GM12892 (cell line): ENCODE measurements at regions not wholly inside any gene's neighbourhood (a gene's known extent, or its start where the extent isn't known, plus 50 kb on each side); places are given as distances from the start of the nearest gene placed in this dataset.
"Not testable (repeated sequence)": the region's sequence is repeated elsewhere in the genome, so short reads cannot be mapped to it uniquely, and the experiment has no call there.

Source experiments
- DNase-seq: peaks from one replicate; pipeline ENCODE4 v3.0.0; 2011; ENCODE audit not compliant: insufficient read length
- FAIRE-seq: peaks from 2 replicates; lab custom pipeline; 2011; peaks lifted over from hg19 to GRCh38; lab: Jason Lieb, UNC
- POLR2A ChIP-seq: IDR thresholded peaks from 2 replicates; pipeline ENCODE4 v1.6.1; 2011; ENCODE audit warnings: low read depth, low read length, control low read depth
- POLR2AphosphoS5 ChIP-seq: IDR thresholded peaks from 2 replicates; pipeline ENCODE4 v1.6.1; 2011; ENCODE audit warnings: low read depth, low read length, control low read depth
- TAF1 ChIP-seq: IDR thresholded peaks from 2 replicates; pipeline ENCODE4 v1.6.1; 2011; ENCODE audit warnings: low read depth, mild to moderate bottlenecking, control low read depth, low read length, borderline replicate concordance

DNA sequence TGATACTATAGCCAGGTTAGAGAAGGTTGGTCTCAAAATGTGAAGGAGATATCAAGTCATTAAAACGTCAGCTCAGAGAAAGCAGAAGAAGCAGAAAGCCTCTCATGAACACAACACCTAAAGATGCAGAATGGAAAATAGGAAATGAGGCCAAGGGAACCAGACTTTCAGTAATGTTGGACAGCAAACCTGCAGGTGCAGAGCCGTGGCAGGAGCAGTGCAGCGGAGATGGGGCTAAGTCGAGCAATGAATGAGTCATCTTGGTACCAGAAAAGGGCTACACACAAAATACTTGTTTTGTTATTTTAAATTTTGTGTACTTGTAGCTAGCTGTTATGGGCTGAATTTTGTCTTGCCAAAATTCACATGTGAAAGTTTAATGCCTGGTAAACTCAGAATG is 479.6 kb upstream of the POM121L12 start:
- DNase-seq (no peak), FAIRE-seq (no peak)
- no peak for TF ChIP-seq POLR2A
- TF ChIP-seq TAF1, result no peak
- TF ChIP-seq POLR2AphosphoS5, result no peak

DNA sequence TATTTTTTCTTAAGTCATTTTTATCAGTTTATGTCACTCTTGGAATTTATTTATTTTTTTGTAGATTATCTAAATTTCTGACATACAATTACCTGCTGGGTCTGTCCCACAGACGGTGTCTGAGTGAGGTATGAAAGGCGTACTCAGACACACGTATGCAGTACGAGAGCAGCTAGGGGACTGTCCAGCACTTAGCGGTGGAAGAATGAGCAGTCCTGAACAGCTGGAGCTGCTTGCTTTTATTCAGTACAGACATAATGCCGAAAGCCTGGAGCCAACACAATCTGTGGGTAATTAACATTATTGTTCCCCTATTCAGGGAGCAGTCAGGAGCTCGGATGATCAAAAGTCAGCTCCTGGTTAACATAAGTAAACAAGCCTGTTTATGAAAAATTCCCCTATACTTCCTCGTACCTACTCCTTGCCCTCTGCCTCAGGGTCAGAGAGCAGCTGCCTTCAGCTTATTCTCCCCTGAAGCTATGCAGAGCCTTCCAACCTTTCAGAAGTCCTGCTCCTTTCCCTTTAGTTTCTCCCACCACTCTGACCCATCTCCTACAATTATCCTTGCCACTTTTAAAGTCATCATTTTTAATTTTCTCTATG is 488.0 kb upstream of the POM121L12 start:
- DNase-seq, result no peak
- no peak for TF ChIP-seq TAF1
- no peak for TF ChIP-seq POLR2A
- FAIRE-seq, result no peak

DNA sequence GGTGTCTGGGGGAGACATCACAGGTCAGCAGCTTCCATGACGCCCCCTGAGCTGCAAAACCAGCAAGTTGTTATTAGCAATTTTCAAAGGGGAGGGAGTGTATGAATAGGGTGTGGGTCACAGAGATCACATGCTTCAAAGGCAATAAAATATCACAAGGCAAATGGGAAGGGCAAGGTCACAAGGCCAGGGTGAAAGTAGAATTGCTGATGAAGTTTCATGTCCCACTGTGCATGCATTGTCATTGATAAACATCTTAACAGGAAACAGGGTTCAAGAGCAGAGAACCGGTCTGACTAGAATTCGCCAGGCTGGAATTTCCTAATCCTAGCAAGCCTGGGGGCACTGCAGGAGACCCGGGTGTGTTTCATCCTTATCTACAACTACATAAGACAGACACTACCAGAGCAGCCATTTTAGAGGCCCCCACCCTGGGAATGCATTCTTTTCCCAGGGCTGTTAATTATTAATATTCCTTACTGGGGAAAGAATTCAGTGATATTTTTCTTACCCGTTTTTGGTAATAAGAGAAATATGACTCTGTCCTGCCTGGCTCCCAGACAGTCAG is 494.2 kb upstream of the POM121L12 start:
- DNase-seq, FAIRE-seq: not testable (repeated sequence)

DNA sequence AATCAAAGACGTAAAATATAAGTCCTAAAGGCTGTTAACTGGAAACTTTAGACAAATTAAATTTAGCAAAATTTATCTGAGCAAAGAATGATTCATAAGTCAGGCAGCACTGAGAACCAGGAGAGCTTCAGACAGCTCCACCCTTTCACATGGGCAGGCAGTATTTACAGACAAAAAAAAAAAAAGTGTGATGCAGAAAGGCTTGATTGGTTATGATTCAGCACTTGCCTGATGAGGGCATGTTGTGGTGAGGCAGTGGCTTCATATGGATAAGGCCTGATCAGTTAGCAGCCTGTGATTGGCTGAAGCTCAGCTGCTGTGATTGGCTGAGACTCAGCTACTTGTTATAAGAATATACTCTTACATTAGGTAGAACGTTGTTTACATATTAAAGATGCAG is 495.4 kb upstream of the POM121L12 start:
- TF ChIP-seq TAF1 (no peak), POLR2A (no peak), POLR2AphosphoS5 (no peak)
- FAIRE-seq, result no peak
- no peak for DNase-seq

DNA sequence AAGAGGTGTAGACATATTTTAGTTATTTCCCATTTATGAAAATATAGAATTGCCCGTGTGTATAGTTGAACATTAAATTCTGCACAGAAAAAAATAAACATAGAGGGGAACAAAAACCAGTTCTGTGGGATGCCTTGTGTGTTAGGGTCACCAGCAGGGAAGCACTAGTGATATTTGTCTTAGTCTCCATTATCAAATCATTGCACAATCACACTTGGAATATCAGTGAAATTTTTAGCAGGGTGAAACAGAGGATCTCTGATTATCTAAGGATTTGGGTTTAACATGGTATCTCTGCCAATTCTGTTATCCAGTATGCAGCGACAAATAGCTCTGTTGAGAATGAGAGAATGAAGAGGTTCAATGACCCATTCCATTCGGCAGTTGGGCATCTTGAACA is 496.0 kb upstream of the POM121L12 start:
- DNase-seq (no peak), FAIRE-seq (no peak)
- TF ChIP-seq POLR2AphosphoS5 (no peak), TAF1 (no peak), POLR2A (no peak)

DNA sequence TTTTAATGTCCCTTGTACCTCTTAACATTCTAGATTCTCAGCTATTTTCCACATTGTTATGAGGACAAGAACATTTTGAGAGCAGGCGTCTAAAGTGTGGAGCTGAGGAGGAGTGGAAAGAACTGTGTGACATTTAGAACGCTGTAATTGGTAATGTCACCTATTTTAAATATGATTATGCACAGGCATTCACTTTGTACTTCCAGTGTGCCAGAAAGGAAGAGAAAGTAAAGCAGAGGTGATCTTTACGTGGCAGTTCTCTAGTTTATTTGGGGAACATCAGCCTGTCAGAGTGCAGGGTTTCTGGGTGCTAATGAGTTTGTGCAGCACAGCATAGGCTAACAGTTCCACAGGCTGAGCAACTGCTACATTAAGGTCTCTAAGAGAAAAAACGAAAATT is 498.4 kb upstream of the POM121L12 start:
- no peak for DNase-seq
- FAIRE-seq, result no peak

DNA sequence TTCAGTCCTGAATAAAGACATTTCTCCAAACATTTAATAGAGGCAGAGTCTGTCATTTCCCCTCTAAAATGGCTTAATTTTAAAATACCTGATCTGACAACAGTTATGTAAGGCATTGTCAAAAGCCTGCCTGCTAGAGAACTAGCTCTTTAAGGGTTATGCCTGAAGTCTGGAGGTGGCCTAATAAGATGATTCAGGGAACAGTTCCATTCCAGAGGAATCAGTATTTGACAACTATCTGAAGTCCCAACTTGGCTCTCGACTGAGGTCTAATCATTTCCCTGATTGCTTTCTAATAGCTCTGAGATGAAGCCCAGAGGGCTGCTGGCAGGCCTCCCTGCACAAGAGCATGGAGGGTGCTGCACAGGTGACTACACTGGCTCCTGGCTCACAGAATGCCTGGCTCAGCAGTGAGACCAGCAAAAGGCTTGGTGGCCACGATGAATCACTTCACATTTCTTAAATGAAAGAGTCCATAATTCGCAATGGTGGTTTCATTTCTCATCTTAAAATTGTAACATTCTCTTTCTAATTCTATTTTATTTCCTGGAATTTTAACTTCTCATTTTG is 509.6 kb upstream of the POM121L12 start:
- FAIRE-seq, result no peak
- DNase-seq, result no peak
- TF ChIP-seq POLR2A (no peak), POLR2AphosphoS5 (no peak), TAF1 (no peak)

More for the DNA sequence above, 498.4 kb upstream of the POM121L12 start:
- TF ChIP-seq TAF1, result no peak
- TF ChIP-seq POLR2A, result no peak
- TF ChIP-seq POLR2AphosphoS5, result no peak

DNA sequence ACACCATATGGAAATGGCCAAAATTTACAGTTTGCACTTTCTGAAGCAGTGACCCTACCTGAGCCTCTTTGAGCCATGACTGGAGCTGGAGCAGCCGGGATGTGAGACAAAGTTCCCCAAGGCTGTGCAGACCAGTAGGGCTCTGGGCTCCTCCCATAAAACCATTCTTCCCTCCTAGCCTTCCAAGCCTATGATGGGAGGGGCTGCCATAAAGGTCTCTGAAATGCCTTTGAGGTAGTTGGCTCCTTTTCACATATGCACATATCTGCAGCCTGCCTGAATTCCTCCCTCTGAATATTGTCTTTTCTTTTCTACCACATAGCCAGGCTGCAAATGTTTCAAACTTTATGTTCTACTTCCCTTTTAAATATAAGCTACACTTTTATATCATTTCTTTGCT is 516.6 kb upstream of the POM121L12 start:
- TF ChIP-seq POLR2A (no peak), POLR2AphosphoS5 (no peak), TAF1 (no peak)
- DNase-seq, result no peak
- no peak for FAIRE-seq

DNA sequence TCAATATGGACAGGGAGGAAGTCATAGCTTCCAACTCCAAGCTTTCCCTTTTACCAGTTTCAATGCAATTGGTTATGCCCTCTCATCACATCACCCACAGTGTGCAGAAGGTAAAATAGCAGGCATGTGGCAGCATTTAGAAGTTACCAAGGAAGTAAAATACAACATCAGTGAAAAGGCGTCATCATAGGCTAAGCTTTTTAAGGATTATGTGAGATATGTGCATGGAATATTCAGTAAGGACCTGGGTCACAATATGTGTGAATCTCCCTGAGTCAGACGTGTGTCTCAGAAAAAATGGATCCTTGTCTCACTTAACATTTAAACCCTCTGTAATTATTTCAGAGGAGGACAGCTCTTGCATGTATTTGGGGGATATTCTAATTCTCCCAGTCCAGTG is 522.8 kb upstream of the POM121L12 start:
- no peak for FAIRE-seq
- no peak for DNase-seq
- no peak for TF ChIP-seq TAF1
- TF ChIP-seq POLR2AphosphoS5, result no peak
- TF ChIP-seq POLR2A, result no peak

DNA sequence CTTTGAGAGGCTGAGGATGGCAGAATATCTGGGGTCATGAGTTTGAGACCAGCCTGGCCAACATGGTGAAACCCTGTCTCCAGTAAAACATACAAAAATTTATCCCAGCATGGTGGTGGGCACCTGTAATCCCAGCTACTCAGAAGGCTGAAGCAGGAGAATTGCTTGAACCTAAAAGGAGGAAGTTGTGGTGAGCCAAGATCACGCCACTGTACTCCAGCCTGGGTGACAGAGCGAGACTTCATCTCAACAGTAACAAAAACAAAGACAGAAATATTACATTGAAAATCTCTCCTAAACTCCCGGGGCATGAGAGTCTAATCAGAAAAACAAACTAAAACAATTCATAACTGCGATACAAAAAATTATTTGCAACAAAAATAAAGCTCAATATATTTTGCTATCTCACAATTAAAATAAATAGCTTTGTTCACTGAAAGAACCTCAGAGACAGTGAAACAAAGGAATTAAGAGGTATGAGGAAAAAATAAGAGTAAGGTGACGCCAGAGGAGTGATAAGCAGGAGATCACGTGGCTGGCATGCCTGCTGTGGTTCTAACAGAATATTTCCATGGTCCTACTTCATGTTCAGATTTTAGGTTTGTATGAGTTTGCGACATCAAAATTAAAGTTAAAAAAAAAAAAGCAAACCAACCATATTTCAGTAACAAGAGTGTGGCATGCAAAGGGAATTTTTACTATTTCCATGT is 527.7 kb upstream of the POM121L12 start:
- no peak for DNase-seq
- FAIRE-seq, result no peak
- no peak for TF ChIP-seq TAF1
- TF ChIP-seq POLR2AphosphoS5, result no peak
- TF ChIP-seq POLR2A, result no peak

DNA sequence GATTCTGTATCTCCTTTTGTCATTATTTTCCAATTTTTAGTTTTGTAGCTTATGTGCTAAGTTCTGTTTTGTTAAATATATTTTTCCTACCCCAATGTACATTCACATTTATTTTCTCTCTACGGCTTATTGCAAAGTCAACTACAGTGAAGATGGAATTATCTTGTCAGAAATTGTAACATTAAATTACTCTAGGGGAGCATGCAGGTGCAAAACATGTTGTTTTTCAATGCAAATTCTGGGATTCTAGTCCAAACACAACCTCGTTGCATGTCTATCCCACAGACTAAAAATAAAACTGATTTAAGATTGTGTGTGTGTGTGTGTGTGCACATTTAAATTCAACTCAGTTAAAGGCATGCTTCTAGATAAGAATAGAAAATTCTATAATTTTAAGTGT is 529.1 kb upstream of the POM121L12 start:
- FAIRE-seq, result no peak

DNA sequence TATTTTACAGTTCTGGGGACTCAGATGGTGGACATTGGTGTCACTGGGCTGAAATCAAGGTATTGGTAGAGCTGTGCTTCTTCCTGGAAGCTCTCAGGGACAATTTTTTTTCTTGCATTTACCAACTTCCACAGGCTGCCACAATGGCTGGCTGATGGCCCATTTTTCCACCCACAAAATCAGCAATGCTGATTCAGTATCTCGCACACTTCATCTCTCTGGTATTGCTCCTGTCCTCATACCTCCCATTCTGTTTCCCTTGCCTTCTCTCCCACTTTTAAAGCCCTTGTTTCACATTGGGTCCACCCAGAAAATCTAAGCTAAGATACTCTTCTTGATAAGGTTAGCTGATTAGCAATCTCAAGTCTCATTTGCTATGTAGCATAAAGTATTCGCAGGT is 530.9 kb upstream of the POM121L12 start:
- no peak for FAIRE-seq
- DNase-seq, result no peak
- TF ChIP-seq TAF1 (no peak), POLR2AphosphoS5 (no peak), POLR2A (no peak)

More for the DNA sequence above, 529.1 kb upstream of the POM121L12 start:
- no peak for DNase-seq
- TF ChIP-seq POLR2AphosphoS5 (no peak), POLR2A (no peak), TAF1 (no peak)

DNA sequence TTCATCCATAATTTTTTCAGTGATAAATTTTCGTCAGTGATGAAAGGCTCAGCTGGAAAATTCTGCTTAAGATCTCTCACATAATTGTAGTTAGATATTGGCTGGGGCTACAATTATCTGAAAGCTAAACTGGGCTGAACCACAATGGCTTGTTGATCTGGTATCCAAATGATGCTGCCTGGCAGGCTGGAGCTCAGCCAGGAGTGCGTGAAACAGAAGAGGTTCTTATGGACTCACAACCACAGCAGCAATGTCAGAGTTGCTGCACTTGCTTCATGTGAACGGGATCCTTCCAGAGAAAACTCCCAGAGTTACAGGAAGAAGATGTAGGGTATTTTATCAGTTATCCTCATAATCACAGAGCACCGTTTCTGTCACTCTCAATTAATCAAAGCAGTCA is 533.2 kb upstream of the POM121L12 start:
- FAIRE-seq (no peak), DNase-seq (no peak)
- no peak for TF ChIP-seq TAF1
- no peak for TF ChIP-seq POLR2AphosphoS5
- TF ChIP-seq POLR2A, result no peak
